SK-MEL-5 (cell line): ENCODE measurements at regions not wholly inside any gene's neighbourhood (a gene's known extent, or its start where the extent isn't known, plus 50 kb on each side); places are given as distances from the start of the nearest gene placed in this dataset.
"Not testable (repeated sequence)": the region's sequence is repeated elsewhere in the genome, so short reads cannot be mapped to it uniquely, and the experiment has no call there.

Experiments used
- DNase-seq: peaks from one replicate; pipeline ENCODE4 v3.0.0-alpha.2; 2016; ENCODE audit warnings: low read depth, low spot score
- in situ Hi-C: cut with HindIII; loops from 2 replicates; pipeline ENCODE4 v1.10.0; 2016; ENCODE audit warnings: low sequenced_read_pairs, high pct_unique_total_duplicates, low pct_unique_long_range_greater_than_20kb

GRCh38 chr18:38174173-38174572 lies 608.6 kb upstream of the CELF4 start:
- in situ Hi-C loops = no loop called here
- DNase-seq = no peak

- in situ Hi-C loops = no loop called here
- DNase-seq = no peak
These were observed 605.2 kb upstream of the CELF4 start for GRCh38 chr18:38170845-38171244.

DNA sequence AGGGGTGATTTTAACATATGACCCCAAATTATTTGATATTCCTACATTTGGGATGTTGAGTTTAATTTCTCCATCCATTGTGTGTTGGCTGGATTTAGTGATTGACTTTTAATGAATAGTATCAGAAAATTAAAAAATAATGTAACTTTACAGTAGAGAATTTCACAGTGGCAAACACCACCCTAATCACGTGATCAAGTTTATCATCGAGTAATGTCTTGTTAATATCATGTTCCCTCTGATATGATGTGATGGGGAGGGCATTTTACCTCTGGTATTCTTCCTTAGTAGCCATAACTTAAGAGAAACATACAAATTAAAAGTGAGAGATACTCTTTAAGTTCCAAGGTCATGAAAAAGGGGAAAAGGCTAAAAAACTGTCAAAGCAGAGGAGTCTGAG lies 602.0 kb upstream of the CELF4 start:
- in situ Hi-C loops = no loop called here
- no peak for DNase-seq

GRCh38 chr18:38153116-38153515 lies 587.5 kb upstream of the CELF4 start:
- in situ Hi-C loops, DNase-seq: not testable (repeated sequence)

- in situ Hi-C loops = no loop called here
- no peak for DNase-seq
These were observed 551.1 kb upstream of the CELF4 start for GRCh38 chr18:38116716-38117115.

DNA sequence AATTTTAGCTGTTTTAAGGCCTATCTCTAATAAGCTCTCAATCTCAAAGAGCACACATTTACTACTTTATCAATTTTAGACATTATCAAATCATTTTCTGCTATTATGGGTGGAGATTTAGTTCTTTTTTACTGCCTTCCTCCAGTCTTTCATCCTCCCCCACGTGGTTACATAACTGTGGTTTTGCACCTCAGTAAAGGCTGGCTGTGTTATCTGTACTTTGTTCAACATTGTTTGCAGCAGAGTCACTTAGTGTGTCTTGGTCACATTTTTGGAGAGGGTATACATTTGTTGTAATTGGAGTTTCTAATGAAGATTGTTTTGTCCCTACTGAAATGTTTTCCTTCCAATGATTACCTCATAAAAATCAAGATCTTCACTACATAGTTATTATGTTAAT lies 549.6 kb upstream of the CELF4 start:
- in situ Hi-C loops = no loop called here
- DNase-seq = no peak

- DNase-seq = no peak
- in situ Hi-C loops = no loop called here
These were observed 521.9 kb upstream of the CELF4 start for GRCh38 chr18:38087538-38087937.

DNA sequence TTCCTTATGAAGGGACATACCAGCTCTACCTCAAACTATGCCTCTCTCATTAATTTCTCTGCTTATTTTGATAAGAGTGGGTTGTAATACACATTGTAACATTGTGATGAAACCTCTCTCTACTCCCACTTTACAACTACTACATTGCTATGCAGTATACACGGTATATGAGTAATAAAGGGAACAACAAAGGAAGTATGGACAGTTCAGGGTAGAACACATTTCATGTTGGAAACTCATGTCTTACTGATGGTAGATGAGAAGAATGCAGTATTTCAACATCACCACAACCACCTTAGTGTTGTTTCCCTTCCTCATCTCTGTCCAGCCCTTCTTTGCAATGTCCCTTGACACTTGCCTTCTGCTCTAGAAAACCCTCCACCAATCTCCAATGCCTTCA lies 515.9 kb upstream of the CELF4 start:
- no peak for DNase-seq
- in situ Hi-C loops = no loop called here

GRCh38 chr18:38077229-38077628 lies 511.6 kb upstream of the CELF4 start:
- DNase-seq = no peak

GRCh38 chr18:38076346-38077070 lies 510.9 kb upstream of the CELF4 start:
- DNase-seq = no peak
- in situ Hi-C loops = no loop called here

More at GRCh38 chr18:38077229-38077628, 511.6 kb upstream of the CELF4 start:
- in situ Hi-C loops = no loop called here

- DNase-seq = no peak
- in situ Hi-C loops = no loop called here
These were observed 508.8 kb upstream of the CELF4 start for GRCh38 chr18:38074298-38074876.

DNA sequence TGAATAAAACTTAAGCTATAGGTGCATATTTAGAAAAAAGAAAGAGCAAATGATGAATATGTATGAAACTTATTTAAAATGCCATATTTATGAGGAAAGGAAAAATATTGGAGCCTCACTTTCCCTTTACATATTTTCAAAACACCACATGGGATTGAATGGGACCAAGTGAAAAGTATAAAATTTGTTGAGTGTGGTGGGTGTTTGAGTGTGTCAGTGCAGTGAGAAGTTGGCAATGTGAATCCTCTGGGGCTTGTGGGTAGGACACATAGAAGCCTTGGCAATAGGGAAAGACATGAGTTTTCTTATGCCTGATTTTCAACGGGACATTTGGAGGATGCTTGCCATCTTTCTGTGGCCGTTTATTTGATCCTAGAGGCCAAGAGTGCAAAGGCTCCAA lies 502.2 kb upstream of the CELF4 start:
- in situ Hi-C loops = no loop called here
- no peak for DNase-seq

- in situ Hi-C loops = no loop called here
These were observed 501.5 kb upstream of the CELF4 start for GRCh38 chr18:38067086-38067485.

GRCh38 chr18:38052879-38053590 lies 487.4 kb upstream of the CELF4 start:
- no peak for DNase-seq
- in situ Hi-C loops = no loop called here

More at GRCh38 chr18:38067086-38067485, 501.5 kb upstream of the CELF4 start:
- DNase-seq = no peak

GRCh38 chr18:38047820-38048219 lies 482.2 kb upstream of the CELF4 start:
- in situ Hi-C loops = no loop called here
- no peak for DNase-seq

DNA sequence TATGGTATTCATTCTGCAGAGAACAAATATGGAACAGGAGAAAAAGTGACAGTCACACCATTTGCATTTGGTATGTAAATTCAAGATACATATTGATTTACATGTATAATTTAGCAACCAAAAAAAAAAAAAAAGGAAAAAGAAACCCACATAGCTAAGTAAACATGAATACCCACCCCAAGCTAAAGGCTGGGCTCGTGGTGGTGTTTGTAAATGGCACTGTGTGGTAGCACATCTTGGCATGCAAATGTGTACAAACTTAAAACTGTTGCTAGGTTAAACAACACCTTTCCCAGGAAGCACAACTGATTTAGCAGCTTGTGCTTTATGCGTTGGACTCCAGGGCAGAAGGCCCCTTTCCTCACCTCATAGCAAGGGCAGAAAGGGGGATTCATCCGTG lies 481.1 kb upstream of the CELF4 start:
- in situ Hi-C loops = no loop called here

GRCh38 chr18:38045845-38046244 lies 480.2 kb upstream of the CELF4 start:
- no peak for DNase-seq
- in situ Hi-C loops = no loop called here

More for the DNA sequence above, 481.1 kb upstream of the CELF4 start:
- DNase-seq = no peak

- no peak for DNase-seq
- in situ Hi-C loops = no loop called here
These were observed 476.8 kb upstream of the CELF4 start for GRCh38 chr18:38042211-38042890.
